Iris pigment epithelial cell (primary cell): ENCODE measurements at regions not wholly inside any gene's neighbourhood (a gene's known extent, or its start where the extent isn't known, plus 50 kb on each side); places are given as distances from the start of the nearest gene placed in this dataset.
A peak's percentile ranks its signal among the peaks of the same experiment; 100 is the strongest.

Experiments
- DNase-seq: peaks from one replicate; pipeline ENCODE4 v3.0.0-alpha.2; 2011; ENCODE audit warnings: low read depth

DNA sequence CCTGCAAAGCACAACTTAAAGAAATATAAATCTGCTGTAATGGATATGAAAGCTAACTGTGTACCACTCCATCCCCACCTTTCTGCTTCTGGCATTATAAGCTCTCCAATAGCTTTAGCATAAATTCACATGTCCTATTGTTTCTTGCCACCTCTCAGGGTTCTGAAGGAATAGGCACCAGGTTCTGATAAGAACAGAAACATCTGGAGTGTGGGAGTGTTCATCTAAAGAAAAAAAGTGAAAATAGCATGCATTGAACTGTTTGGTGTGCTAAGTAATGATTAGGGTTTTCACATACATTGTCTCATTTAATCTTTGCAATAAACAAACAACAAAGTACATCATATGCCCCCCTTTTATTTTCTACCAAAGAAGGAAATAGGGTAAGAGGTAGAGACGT lies 72.3 kb downstream of the FAM76B start:
- no peak for DNase-seq

DNA sequence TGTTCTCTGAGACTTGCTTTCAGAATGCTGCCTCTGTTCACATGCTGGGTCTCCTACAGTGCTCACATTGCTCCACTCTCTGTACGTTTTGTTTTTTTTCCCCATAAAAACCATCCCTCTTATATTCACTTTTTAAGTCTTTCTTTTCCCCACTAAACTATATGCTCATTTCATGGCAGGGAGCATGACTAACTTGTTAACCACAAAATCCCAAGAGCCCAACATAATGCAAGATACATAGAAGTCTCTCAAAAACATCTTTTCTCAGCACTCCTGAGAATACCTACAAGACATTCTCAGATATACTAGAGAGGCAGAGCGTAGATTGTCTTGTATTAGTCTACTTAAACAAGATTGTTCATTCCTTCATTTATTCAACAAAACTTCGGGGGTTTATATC lies 73.3 kb downstream of the FAM76B start:
- DNase-seq, result no peak

DNA sequence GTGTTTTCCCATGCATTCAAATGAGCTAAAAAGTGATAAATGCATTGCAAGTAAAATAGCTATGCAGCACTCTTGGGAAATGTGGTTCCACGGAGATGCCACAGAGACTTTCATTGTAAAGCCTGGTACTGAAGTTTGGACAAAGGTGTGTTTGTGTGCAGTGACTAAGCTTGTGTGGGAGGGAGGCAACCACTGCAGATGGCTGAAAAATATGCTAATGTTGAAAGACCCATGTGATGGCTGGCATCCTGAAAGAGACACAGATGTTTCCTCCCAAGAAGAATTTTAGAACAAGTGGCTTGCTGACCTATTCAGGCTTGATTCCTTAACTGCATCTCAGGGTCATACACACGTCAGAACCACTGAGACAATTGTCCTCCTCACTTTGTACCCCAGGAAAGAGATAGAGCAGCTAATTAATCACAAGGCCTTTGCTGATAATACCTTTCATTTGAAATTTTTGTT lies 73.8 kb downstream of the FAM76B start:
- peak; percentile 24 for DNase-seq

DNA sequence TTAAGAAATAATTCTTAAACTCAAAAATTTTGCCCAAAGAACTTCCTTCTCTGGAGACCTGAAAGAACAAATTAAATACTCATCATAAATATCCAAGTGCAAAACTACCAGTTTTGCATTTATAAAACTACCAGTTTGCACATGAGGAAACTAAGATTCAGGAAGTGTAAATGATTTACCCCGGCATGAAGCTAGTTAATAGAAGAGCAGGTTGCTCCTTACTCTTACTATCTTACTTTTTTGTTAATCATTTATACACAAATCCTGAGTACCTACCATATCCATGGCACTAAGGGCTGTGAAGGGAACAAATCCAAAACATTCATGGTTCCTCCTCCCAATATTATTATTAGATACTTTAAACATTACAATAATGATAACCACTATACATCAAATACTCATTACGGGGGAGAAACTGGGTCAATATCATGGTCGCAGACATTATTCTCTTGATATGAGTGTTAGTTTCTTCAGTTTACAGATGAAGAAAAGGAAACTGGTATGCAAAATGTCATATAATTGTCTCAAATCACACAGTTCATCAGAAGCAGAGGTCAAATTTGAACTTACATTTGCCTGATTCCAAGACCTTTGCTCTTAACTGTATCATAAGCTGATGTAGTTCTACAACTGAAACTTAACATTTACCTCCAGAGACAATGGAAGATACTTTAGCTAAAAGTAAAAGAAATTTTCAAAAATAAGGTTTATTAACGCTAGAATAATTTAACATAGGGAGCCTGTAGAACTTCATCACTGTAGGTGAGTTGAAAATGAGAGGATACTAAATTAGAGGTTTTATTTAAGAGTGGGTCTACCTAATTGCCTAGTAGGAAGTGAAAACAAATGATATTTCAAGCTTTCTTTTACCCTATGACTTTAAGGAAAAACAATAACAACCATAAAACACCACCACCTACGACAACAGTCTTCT lies 74.5 kb downstream of the FAM76B start:
- DNase-seq, result no peak

DNA sequence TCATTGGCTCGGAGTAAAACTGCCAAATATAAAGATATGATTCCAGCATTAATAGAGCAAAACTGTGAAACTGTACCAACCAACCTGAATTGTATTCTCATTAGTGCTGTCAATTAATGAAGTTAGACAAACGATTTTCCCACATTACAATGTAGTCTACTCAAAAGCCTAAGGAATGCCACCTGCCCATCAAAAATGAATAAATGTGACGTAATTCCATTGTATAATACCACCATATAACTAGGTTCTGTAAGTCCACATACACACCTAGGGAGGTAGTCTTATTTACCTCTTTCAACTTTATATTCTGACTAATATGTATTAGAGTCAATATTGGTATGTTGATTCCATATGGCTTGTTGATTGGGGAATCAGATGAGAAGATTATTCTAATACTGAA lies 76.2 kb downstream of the FAM76B start:
- no peak for DNase-seq

DNA sequence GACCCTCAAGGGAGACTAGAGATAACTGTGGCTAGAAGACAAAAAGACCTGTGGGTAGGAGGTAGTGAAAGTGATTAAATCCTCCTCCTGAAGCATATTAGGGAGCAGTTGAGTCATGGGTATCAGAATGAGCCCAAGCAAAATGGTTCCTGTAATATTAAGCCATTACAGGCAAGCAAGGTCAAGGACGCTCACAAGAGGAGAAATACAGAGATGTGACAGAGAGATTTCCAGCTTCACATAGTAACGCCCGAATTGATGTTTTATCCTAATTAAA lies 77.7 kb downstream of the FAM76B start:
- no peak for DNase-seq

DNA sequence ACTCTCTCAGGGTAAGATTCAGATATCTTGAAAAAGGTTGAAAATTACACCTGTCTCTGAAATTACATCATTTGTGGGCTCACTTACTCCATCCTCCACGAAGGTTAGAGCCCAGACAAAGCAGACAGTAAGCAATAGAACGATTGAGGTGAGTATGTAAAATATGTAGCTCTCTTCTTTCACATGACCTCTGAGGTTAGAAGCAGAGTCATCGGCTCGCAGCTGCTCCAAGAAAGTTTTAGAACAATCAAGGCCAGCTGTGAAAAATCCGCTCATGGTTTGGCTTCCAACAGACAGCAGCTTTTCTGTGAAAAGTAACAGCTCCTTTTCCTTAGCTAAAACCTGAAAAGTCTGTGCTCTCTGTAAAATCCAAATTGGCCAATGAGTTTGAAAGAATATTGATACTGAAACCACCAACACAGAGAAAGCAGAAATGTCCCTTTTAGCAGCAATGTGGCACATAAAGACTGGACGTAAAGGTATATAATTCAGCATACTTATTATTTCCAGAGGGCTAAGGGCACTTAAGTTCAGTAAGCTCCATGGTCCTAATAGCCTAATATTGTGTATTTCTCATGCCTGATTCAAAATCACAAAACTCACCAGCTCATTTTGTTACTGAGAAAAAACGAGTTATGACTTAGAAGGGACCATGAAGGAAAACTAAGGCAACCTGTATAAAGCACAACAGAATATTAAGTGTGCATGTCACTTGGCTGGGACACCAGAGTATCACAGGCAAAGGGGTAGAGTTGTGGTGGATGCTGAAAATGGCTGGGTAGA lies 78.2 kb downstream of the FAM76B start:
- peak; percentile 68 for DNase-seq

DNA sequence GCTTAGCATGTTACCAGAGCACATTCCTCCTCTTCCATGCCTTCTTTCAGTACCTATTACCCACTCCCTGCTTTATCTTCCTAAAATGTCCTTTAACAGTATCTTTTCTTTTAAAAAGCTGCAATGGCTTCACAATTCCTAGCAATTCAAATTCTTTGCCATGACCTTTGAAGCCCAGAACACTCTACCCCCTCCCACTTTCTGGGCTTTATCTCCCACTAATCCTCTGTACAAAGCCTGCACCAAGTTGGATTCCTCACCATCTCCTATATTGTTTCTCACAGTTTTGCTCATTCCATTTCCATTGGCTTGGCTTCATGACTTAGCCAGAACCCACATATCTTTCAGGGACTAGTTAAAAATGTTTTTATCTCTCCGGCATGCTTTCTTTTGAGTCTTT lies 80.9 kb downstream of the FAM76B start:
- no peak for DNase-seq

DNA sequence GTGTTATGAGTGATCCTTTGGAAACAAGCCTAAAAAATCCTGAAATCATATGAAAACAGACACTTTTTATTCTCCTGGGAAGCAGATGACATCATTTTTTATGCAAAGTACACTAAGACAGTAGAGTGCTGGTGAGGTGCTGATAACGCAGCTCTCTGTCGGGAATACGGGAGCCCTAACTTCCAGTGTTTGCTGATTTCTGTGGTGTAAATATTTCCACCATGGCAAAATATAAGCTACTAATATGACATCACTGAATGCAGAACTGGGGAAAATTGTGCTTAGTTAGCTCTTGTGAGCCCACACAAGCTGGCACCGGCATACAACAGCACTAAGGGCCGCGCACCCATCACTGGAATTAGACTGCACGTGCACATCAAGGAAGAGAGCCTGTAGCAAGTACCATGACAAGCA lies 82.6 kb downstream of the FAM76B start:
- no peak for DNase-seq

DNA sequence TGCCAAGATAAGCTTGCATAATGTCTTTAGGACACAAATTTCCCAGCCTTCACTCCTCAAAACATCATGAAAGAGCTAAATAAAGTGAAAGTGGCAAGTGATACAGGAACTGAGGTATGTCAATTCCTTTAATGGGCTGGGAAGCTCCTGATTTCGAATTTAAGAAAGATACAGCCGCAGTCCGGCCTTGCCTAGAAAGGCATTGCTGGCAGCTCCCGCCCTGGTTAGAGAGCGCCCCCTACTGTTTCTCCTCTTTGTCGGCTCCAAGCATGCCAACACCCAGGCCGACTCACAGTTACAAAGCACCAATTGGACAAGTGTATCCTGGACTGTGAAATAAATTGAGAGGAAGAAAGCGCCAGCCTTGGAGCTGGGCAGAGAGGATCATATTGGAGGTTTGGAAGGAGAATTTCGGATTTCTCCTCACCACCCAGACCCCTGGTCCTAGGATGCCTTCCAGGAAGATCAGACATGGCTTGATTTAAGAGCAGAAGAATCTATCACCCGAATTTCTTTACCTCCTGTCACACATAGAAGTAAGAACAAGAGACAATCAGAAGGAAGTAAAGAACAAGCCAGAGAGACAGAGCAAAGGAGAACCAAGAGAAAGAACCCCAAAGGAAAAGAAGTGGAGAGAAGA lies 84.0 kb downstream of the FAM76B start:
- DNase-seq, result peak; percentile 83

DNA sequence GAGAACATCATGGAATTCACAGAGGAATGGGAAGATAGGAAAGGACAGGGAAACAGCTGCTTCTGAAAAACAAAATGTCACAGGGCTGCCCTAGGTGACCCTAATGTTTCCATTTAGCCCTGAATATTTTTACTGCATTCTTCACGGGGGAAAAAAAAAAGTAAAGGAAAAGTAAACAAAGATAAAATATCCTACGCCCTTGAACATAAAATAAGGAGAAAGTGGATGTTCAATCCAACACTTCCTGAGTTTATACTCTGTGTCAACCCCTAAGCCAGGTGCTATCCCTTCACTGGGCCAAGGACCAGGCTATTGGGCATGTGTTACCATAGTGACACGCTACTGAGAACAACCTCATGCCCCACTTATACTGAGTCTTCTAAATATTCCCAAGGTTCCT lies 84.7 kb downstream of the FAM76B start:
- no peak for DNase-seq

DNA sequence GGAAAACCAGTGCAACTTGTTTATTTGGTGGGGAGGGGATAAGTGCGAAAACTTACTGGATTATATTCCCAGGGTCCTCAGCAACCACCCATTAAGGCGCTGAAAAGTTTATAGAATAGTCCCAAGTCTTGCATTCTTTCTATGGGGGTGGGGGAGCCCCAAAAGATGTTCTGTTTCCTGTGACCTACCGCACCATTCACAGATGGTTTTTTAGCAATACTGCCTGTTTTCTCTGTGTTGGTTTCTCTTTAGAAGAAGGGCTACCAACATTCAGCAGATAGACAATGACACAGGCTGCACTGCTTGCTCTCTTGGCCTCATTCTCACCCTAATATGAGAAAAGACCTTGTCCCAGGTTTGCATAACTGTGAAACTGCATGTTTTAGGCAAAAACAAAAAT lies 86.5 kb downstream of the FAM76B start:
- DNase-seq, result no peak

DNA sequence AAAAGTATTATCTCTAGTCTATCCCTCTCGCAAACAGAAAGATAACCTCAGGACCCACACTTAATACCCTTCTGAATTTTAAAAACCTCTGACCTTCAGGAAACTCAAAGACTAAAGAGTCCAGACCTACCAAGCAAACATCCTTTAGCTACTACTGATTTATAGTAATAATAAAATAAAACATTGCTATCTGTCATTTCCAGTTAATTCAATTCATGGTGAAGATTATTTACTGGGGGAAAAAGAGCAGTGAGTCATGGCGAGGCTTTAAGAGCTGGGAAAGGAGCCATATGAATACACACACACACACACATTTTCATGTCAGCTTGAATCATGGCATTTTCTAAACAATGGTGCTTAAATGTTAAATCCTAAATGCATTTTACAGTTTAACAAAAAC lies 87.1 kb downstream of the FAM76B start:
- DNase-seq, result peak; percentile 91

DNA sequence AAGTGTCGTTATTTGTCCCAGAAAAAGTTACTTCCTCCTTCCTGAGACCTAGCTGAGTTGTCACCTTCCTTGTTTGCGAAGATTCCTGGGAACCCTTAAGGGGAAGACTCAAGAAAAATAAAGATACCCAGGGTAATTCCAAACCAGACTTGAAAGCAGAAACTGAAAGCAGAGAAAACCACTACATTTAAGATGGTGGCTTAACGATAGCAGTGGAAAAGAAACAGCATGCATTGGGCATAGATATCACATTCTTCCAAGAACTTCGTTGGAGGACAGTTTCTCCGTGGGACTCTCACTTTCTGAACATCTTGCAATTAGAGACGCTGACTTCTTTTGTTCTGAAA lies 89.1 kb downstream of the FAM76B start:
- no peak for DNase-seq

DNA sequence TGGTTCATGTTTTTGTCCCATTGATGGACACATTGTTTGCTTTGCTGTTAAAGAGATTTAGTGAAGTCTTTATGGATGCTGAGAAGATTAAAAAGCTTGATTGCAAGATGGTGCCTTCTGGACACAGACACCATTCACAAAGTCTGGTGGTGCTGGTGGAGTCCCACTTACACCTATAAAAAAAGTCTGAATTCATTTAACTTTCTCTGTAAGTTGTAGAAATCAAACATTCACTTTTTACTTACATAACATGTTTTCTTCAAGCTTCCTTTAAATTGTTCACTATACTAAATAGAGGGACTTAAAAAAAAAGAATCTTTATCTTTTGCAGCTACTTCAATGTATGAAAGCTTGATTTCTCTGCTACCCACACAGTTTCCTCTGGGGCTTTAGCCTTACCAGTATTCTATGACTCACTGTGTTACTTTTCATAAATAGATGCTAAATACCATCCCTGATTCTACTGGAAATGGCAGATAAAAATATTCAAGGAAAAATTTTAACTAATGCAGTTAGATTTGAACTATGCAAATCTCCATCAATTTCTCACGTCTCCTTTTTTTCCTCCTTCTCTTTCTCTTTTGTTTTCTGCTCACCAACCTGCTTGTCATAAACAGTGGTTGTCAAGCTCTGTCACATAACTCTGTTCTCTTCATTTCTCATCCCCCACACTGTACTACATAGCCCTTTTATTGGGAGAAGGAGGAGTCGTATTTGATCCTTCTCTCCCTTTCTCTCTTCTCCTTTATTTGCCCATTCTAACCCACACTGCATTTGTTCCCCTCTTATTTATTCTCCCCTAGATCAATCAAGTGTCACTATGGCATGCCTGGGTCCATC lies 89.7 kb downstream of the FAM76B start:
- DNase-seq, result peak; percentile 46

DNA sequence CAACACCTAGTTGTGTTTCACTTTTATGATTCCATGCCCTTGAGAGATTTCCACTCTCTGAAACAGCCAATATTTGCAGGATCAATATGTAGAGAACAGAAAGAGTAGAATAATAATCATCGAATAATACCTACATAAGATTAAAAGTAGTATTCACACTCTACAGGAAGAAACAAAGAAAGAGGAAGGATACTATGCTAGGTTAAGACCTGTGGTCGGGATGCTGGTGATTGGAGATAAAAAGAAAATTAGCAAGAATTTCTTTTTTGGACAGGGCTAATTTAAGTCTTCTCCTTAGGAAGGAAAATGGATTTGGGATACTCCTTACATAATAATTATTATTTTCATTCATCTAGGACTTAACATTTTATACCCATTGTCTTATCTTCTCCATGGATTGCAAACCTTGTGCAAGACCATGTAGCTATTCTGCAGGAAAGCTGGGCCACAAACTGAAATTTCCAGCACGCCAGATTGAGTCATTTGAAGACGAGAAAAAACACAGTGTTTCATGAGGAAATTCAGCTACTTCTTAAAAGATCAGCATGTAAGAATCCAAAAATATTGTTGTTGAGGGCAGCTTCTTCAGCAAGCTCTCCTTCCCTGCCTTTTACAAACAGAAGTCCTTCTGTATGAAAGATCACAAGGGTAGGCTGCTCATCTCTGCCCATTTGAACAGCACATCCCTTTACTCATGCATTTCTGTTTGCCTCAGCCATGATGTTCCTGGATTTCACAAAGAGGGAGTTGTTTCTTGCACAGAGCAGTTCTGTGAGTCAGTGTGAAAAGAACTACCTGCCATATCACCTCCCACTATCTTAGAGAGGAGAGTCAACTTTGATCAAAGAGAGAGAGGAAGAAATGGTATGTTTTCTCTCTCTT lies 90.7 kb downstream of the FAM76B start:
- DNase-seq, result peak; percentile 15

DNA sequence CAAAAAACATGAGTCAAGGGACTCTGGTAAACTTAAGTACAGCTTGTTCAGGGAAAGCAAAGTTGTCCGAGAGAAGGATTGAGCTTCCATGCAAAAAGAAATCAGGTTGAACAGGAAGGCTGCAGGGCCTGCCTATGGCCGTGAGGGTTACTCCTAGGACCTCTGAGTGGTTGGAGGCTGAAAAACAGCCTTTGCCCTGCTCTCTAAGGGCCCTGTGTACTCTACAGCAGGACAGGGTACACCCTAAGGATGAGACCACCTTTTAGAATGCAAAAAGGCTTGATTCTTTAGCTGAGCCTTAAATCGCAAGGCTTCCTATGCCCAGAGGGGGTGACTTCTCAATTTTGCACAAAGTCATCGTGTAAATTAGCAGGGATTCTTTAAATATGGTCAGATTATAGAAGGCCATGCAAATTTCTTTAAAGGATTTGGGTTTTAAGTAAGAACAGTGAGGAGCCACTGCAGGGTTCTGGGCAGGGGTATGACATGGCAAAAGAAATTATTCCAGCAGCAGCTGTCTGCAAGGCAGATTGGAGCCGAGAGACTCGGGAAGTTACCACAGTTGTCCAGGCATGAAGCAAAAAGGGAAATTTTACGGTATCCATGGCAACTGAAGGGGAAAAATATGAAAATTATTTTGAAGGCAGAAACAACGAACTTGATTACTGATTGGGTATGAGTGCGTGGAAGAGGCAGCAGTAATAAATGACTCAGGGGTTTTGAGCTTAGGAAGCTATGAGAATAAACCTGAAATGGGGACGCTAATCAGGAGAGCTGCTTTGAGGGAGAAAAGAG lies 91.8 kb downstream of the FAM76B start:
- DNase-seq, result no peak

DNA sequence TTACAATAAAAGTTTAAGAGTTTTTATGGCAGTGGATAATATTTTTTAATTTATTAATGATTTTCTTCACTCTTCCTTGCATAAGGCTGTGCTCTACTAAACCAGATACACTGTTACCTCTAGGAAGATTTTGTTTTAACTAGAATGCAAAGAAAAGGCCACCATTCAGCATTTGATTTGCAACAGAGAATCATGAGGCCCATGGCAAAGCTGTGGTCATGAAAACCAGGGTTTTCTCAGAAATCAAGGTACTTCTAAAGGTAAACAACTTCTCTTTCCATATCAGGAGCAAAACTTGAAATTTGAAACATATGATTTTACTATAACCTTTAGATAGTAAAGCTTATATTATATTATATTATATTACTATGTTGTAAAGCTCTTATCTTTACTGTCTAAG lies 94.4 kb downstream of the FAM76B start:
- DNase-seq, result no peak

DNA sequence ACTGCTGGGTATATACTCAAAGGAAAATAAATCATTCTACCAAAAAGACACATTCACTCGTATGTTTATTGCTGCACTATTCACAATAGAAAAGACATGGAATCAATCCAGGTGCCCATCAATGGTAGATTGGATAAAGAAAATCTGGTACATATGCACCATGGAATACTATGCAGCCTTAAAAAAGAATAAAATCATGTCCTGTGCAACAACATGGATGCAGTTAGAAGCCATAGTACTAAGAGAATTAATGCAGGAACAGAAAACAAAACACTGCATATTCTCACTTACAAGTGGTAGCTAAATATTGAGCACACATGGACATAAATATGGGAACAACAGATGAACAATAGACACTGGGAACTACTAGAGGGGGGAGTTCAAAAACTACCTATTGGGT lies 96.3 kb downstream of the FAM76B start:
- DNase-seq, result no peak

DNA sequence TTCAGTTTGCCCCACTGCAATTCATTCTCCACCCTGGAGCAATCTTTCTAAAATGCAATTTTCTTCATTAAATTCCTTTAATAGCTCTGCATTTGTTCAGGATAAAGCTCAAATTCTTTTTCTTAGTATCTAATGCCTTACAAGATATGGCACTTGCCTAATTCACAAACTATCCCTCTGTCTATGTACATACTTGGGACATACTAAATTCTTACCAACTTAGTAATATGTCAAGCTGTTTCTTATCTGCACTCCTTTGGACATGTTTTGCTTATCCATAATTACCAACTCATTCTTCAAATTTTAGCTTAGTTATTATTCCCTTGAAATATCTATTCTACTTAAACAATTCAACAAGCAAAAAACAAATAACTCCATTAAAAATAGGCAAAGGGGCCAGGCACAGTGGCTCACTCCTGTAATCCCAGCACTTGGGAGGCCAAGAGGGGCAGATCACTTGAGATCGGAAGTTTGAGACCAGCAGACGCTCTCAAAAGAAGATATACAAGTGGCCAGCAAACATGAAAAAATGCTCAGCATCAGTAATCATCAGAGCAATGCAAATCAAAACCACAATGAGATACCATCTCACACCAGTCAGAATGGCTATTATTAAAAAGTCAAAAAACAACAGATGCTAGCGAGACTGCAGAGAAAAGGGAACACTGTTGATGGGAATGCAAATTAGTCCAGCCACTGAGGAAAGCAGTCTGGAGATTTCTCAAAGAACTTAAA lies 96.9 kb downstream of the FAM76B start:
- DNase-seq, result peak; percentile 44
